ENCODE measurements at regions not wholly inside any gene's neighbourhood (a gene's known extent, or its start where the extent isn't known, plus 50 kb on each side); places are given as distances from the start of the nearest gene placed in this dataset.

- ATAC-seq (ENCODE audit: insufficient read depth, low FRiP score) (no peak), DNase-seq (no peak)
- TF ChIP-seq CTCF (IDR thresholded peaks at IDR 0.05; ENCODE audit: control extremely low read depth, extremely low read depth): no peak
- Histone ChIP-seq H3K4me3 (no peak overlapping the region), H3K9ac (ENCODE audit: insufficient read depth in 1 of 2, low read length in 2 of 2) (no peak overlapping the region), H3K27ac (ENCODE audit: low read depth in 1 of 2, low read length in 1 of 2) (no peak overlapping the region), H3K4me1 (ENCODE audit: control insufficient read depth in 5 of 5, insufficient read depth in 5 of 5, low read length in 5 of 5) (no peaks in the 10 kb centered on the region), H3K36me3 (ENCODE audit: control insufficient read depth in 4 of 4, insufficient read depth in 4 of 4, low read length in 4 of 4) (no peaks in the 10 kb centered on the region), H3K9me3 (ENCODE audit: control insufficient read depth in 4 of 4, insufficient read depth in 3 of 4, low read length in 3 of 4) (no peaks in the 10 kb centered on the region), H3K27me3 (ENCODE audit: control insufficient read depth in 3 of 3, insufficient read depth in 3 of 3, low read length in 2 of 3) (no peaks in the 10 kb centered on the region)
- 94 to 95% methylated on average over 7 of the region's 7 CpGs for WGBS, 2 donors
Observed at GRCh38 chr10:113219446-113219845, 269.4 kb downstream of the TCF7L2 start.

- H3K4me3 ChIP-seq: no peak overlapping the region
- DNase-seq (peak in 1 of 3 donors; percentile 15), ATAC-seq (ENCODE audit: insufficient read depth, low FRiP score) (no peak)
- H3K4me1 ChIP-seq (ENCODE audit: control insufficient read depth in 5 of 5, insufficient read depth in 5 of 5, low read length in 5 of 5): no peaks in the 10 kb centered on the region
- H3K36me3 ChIP-seq (ENCODE audit: control insufficient read depth in 4 of 4, insufficient read depth in 4 of 4, low read length in 4 of 4): no peaks in the 10 kb centered on the region
- H3K27ac ChIP-seq (ENCODE audit: low read depth in 1 of 2, low read length in 1 of 2): no peak overlapping the region
- H3K9me3 ChIP-seq (ENCODE audit: control insufficient read depth in 4 of 4, insufficient read depth in 3 of 4, low read length in 3 of 4): no peaks in the 10 kb centered on the region
- 31 to 56% methylated on average over 6 of the region's 6 CpGs for WGBS, 2 donors
- TF ChIP-seq CTCF (IDR thresholded peaks at IDR 0.05; ENCODE audit: control extremely low read depth, extremely low read depth): no peak
- no peaks in the 10 kb centered on the region for H3K27me3 ChIP-seq (ENCODE audit: control insufficient read depth in 3 of 3, insufficient read depth in 3 of 3, low read length in 2 of 3)
- no peak overlapping the region for H3K9ac ChIP-seq (ENCODE audit: insufficient read depth in 1 of 2, low read length in 2 of 2)
Observed at GRCh38 chr10:113221756-113222168, 271.7 kb downstream of the TCF7L2 start.

- Histone ChIP-seq H3K9me3 (ENCODE audit: control insufficient read depth in 4 of 4, insufficient read depth in 3 of 4, low read length in 3 of 4) (no peaks in the 10 kb centered on the region), H3K27me3 (ENCODE audit: control insufficient read depth in 3 of 3, insufficient read depth in 3 of 3, low read length in 2 of 3) (no peaks in the 10 kb centered on the region), H3K9ac (ENCODE audit: insufficient read depth in 1 of 2, low read length in 2 of 2) (no peak overlapping the region), H3K4me3 (no peak overlapping the region), H3K27ac (ENCODE audit: low read depth in 1 of 2, low read length in 1 of 2) (no peak overlapping the region), H3K4me1 (ENCODE audit: control insufficient read depth in 5 of 5, insufficient read depth in 5 of 5, low read length in 5 of 5) (no peaks in the 10 kb centered on the region), H3K36me3 (ENCODE audit: control insufficient read depth in 4 of 4, insufficient read depth in 4 of 4, low read length in 4 of 4) (no peaks in the 10 kb centered on the region)
- no peak for DNase-seq
- TF ChIP-seq CTCF (IDR thresholded peaks at IDR 0.05; ENCODE audit: control extremely low read depth, extremely low read depth): no peak
- ATAC-seq (ENCODE audit: insufficient read depth, low FRiP score): no peak
- 69 to 76% methylated on average over 12 of the region's 12 CpGs for WGBS, 2 donors
Observed at GRCh38 chr10:113222207-113222606, 272.2 kb downstream of the TCF7L2 start.

GRCh38 chr10:113225364-113225763 lies 275.3 kb downstream of the TCF7L2 start:
- WGBS, 2 donors: 85 to 91% methylated on average over 2 of the region's 2 CpGs

More at GRCh38 chr10:113225364-113225763, 275.3 kb downstream of the TCF7L2 start:
- no peak for ATAC-seq (ENCODE audit: insufficient read depth, low FRiP score)
- no peaks in the 10 kb centered on the region for H3K9me3 ChIP-seq (ENCODE audit: control insufficient read depth in 4 of 4, insufficient read depth in 3 of 4, low read length in 3 of 4)
- no peak overlapping the region for H3K4me3 ChIP-seq
- no peaks in the 10 kb centered on the region for H3K27me3 ChIP-seq (ENCODE audit: control insufficient read depth in 3 of 3, insufficient read depth in 3 of 3, low read length in 2 of 3)
- no peak for TF ChIP-seq CTCF (IDR thresholded peaks at IDR 0.05; ENCODE audit: control extremely low read depth, extremely low read depth)
- DNase-seq: no peak
- H3K36me3 ChIP-seq (ENCODE audit: control insufficient read depth in 4 of 4, insufficient read depth in 4 of 4, low read length in 4 of 4): no peaks in the 10 kb centered on the region
- H3K27ac ChIP-seq (ENCODE audit: low read depth in 1 of 2, low read length in 1 of 2): no peak overlapping the region
- H3K9ac ChIP-seq (ENCODE audit: insufficient read depth in 1 of 2, low read length in 2 of 2): no peak overlapping the region
- H3K4me1 ChIP-seq (ENCODE audit: control insufficient read depth in 5 of 5, insufficient read depth in 5 of 5, low read length in 5 of 5): no peaks in the 10 kb centered on the region
